Daoy (cell line): ENCODE measurements at regions not wholly inside any gene's neighbourhood (a gene's known extent, or its start where the extent isn't known, plus 50 kb on each side); places are given as distances from the start of the nearest gene placed in this dataset.
A peak's percentile ranks its signal among the peaks of the same experiment; 100 is the strongest.
"Not testable (repeated sequence)": the region's sequence is repeated elsewhere in the genome, so short reads cannot be mapped to it uniquely, and the experiment has no call there.

ENCODE experiments used
- DNase-seq: peaks from one replicate; pipeline ENCODE4 v3.0.0-alpha.2; 2015; ENCODE audit warnings: low read depth

- DNase-seq, result no peak
These were observed 650.8 kb upstream of the SOX9 start for GRCh38 chr17:71470062-71470461.

GRCh38 chr17:71472809-71473789 is 647.7 kb upstream of the SOX9 start:
- DNase-seq, result peak; percentile 58

GRCh38 chr17:71477356-71477755 is 643.5 kb upstream of the SOX9 start:
- no peak for DNase-seq

- no peak for DNase-seq
These were observed 640.7 kb upstream of the SOX9 start for GRCh38 chr17:71480099-71480498.

- no peak for DNase-seq
These were observed 638.2 kb upstream of the SOX9 start for GRCh38 chr17:71482625-71483024.

- DNase-seq, result no peak
These were observed 636.3 kb upstream of the SOX9 start for GRCh38 chr17:71484546-71484945.

GRCh38 chr17:71485426-71485825 is 635.4 kb upstream of the SOX9 start:
- no peak for DNase-seq

GRCh38 chr17:71486261-71486660 is 634.6 kb upstream of the SOX9 start:
- DNase-seq, result no peak

- no peak for DNase-seq
These were observed 632.0 kb upstream of the SOX9 start for GRCh38 chr17:71488851-71489250.

- no peak for DNase-seq
These were observed 626.6 kb upstream of the SOX9 start for GRCh38 chr17:71494062-71494855.

GRCh38 chr17:71495420-71495819 is 625.4 kb upstream of the SOX9 start:
- no peak for DNase-seq

- DNase-seq, result no peak
These were observed 624.3 kb upstream of the SOX9 start for GRCh38 chr17:71496552-71496951.

GRCh38 chr17:71500761-71501555 is 619.9 kb upstream of the SOX9 start:
- DNase-seq, result no peak

GRCh38 chr17:71501711-71502110 is 619.1 kb upstream of the SOX9 start:
- DNase-seq, result no peak

GRCh38 chr17:71502443-71502842 is 618.4 kb upstream of the SOX9 start:
- DNase-seq, result no peak

GRCh38 chr17:71503710-71504465 is 616.9 kb upstream of the SOX9 start:
- DNase-seq, result no peak

GRCh38 chr17:71505200-71505599 is 615.6 kb upstream of the SOX9 start:
- DNase-seq, result no peak

GRCh38 chr17:71505981-71506380 is 614.8 kb upstream of the SOX9 start:
- no peak for DNase-seq

GRCh38 chr17:71511266-71511995 is 609.4 kb upstream of the SOX9 start:
- DNase-seq, result peak; percentile 36

- DNase-seq, result not testable (repeated sequence)
These were observed 607.1 kb upstream of the SOX9 start for GRCh38 chr17:71513725-71514124.
